Neural cell (in vitro differentiated cells): ENCODE measurements at regions not wholly inside any gene's neighbourhood (a gene's known extent, or its start where the extent isn't known, plus 50 kb on each side); places are given as distances from the start of the nearest gene placed in this dataset.

Experiments
- H2AFZ ChIP-seq: fragments of 200-600, 300-800 bp; sonication (generic), shearing (Covaris generic); 2 replicates; pipeline ENCODE4 v1.6.0; 2014; ENCODE audit warnings: low read depth, mild to moderate bottlenecking, antibody characterized with exemption, low read length, moderate library complexity
- H3F3A ChIP-seq: fragments of 200-600 bp; shearing (Covaris generic); 2 replicates; pipeline ENCODE4 v1.6.1; 2016; ENCODE audit warnings: mild to moderate bottlenecking, moderate library complexity, mixed read lengths, antibody characterized with exemption, low read length; ENCODE audit not compliant: insufficient read depth, poor library complexity, severe bottlenecking
- H3K27ac ChIP-seq: fragments of 200-600, 300-800 bp; sonication (generic), shearing (Covaris generic); 2 replicates; pipeline ENCODE4 v1.5.1; 2014; ENCODE audit warnings: mild to moderate bottlenecking, low read length, moderate library complexity
- H3K27me3 ChIP-seq: fragments of 300-800, 200-600 bp; sonication (generic), shearing (Covaris generic); 2 replicates; pipeline ENCODE4 v1.6.0; 2014; ENCODE audit warnings: mild to moderate bottlenecking, low read depth, low read length, moderate library complexity; ENCODE audit not compliant: insufficient read depth
- H3K36me3 ChIP-seq: fragments of 300-800, 200-600 bp; sonication (generic), shearing (Covaris generic); 2 replicates; pipeline ENCODE4 v1.5.1; 2014; ENCODE audit warnings: mild to moderate bottlenecking, antibody characterized with exemption, low read length, moderate library complexity; ENCODE audit not compliant: insufficient read depth
- H3K4me2 ChIP-seq: fragments of 300-800, 200-600 bp; sonication (generic), shearing (Covaris generic); 2 replicates; pipeline ENCODE4 v1.6.0; 2014; ENCODE audit warnings: mild to moderate bottlenecking, low read length
- H3K4me3 ChIP-seq: fragments of 300-800, 200-600 bp; sonication (generic), shearing (Covaris generic); 2 replicates; pipeline ENCODE4 v1.5.1; 2014; ENCODE audit warnings: mild to moderate bottlenecking, low read length, moderate library complexity
- H3K79me2 ChIP-seq: fragments of 200-600 bp; shearing (Covaris generic); replicated peaks from 2 replicates; pipeline ENCODE4 v1.6.0; 2014; ENCODE audit warnings: mild to moderate bottlenecking, low read length, moderate library complexity; ENCODE audit not compliant: insufficient read depth
- H3K9ac ChIP-seq: fragments of 300-800, 200-600 bp; sonication (generic), shearing (Covaris generic); 2 replicates; pipeline ENCODE4 v1.6.1; 2016; ENCODE audit warnings: mild to moderate bottlenecking, low read length, mixed read lengths
- H3K9me2 ChIP-seq: fragments of 200-600 bp; shearing (Covaris generic); 2 replicates; pipeline ENCODE4 v1.6.1; 2016; ENCODE audit warnings: mild to moderate bottlenecking, low read length, mixed read lengths; ENCODE audit not compliant: insufficient read depth
- H3K9me3 ChIP-seq: fragments of 200-600, 300-800 bp; sonication (generic), shearing (Covaris generic); 2 replicates; pipeline ENCODE4 v1.6.1; 2016; ENCODE audit warnings: mild to moderate bottlenecking, mixed run types, low read length, moderate library complexity, mixed read lengths
- H4K20me1 ChIP-seq: fragments of 200-600 bp; shearing (Covaris generic); 2 replicates; pipeline ENCODE4 v1.6.1; 2016; ENCODE audit warnings: mild to moderate bottlenecking, mixed run types; ENCODE audit not compliant: insufficient read depth
- CTCF ChIP-seq: fragments of 450-650 bp; IDR thresholded peaks from 2 replicates; pipeline ENCODE4 v1.5.1; 2014; ENCODE audit warnings: antibody characterized with exemption, mild to moderate bottlenecking, moderate library complexity; ENCODE audit not compliant: poor library complexity, severe bottlenecking
- EP300 ChIP-seq: fragments of 450-650 bp; conservative IDR thresholded peaks from 2 replicates; pipeline ENCODE4 v1.6.1; 2014; ENCODE audit warnings: antibody characterized with exemption, mild to moderate bottlenecking, moderate library complexity; ENCODE audit not compliant: poor library complexity, severe bottlenecking
- EZH2 ChIP-seq: fragments of 200-600, 300-800 bp; shearing (Covaris generic), sonication (generic); IDR thresholded peaks from 2 replicates; pipeline ENCODE4 v1.6.1; 2014; ENCODE audit warnings: antibody characterized with exemption, low read length, borderline replicate concordance, mild to moderate bottlenecking; ENCODE audit not compliant: insufficient read depth, poor library complexity, severe bottlenecking
- MXI1 ChIP-seq: fragments of 450-650 bp; conservative IDR thresholded peaks from 2 replicates; pipeline ENCODE4 v1.6.1; 2014; ENCODE audit warnings: antibody characterized with exemption, mild to moderate bottlenecking; ENCODE audit not compliant: poor library complexity, severe bottlenecking
- POLR2AphosphoS5 ChIP-seq: IDR thresholded peaks from 2 replicates; pipeline ENCODE4 v1.6.1; 2012
- RAD21 ChIP-seq: fragments of 450-650 bp; conservative IDR thresholded peaks from 2 replicates; pipeline ENCODE4 v1.6.1; 2014; ENCODE audit warnings: antibody characterized with exemption, mild to moderate bottlenecking, moderate library complexity
- REST ChIP-seq: IDR thresholded peaks from 2 replicates; pipeline ENCODE4 v1.6.1; 2012; ENCODE audit warnings: borderline replicate concordance
- SMC3 ChIP-seq: fragments of 450-650 bp; conservative IDR thresholded peaks from 2 replicates; pipeline ENCODE4 v1.6.1; 2014; ENCODE audit warnings: antibody characterized with exemption, mild to moderate bottlenecking, moderate library complexity; ENCODE audit not compliant: poor library complexity
- TAF1 ChIP-seq: IDR thresholded peaks from 2 replicates; pipeline ENCODE4 v1.6.1; 2012; ENCODE audit warnings: low read depth

- no peaks in the 10 kb centered on the region for H3K36me3 ChIP-seq
- no peaks in the 10 kb centered on the region for H3K9me2 ChIP-seq
- H2AFZ ChIP-seq = no peak overlapping the region
- H3K27me3 ChIP-seq = no peaks in the 10 kb centered on the region
- no peak overlapping the region for H3K4me3 ChIP-seq
- no peaks in the 10 kb centered on the region for H4K20me1 ChIP-seq
- H3F3A ChIP-seq = no peaks in the 10 kb centered on the region
- no peak overlapping the region for H3K9ac ChIP-seq
- no peaks in the 10 kb centered on the region for H3K9me3 ChIP-seq
- TF ChIP-seq SMC3 (no peak), EZH2 (no peak), TAF1 (no peak), CTCF (no peak), REST (no peak), RAD21 (no peak), MXI1 (no peak), EP300 (no peak), POLR2AphosphoS5 (no peak)
- no peaks in the 10 kb centered on the region for H3K79me2 ChIP-seq
- H3K4me2 ChIP-seq = no peak overlapping the region
- H3K27ac ChIP-seq = no peak overlapping the region
These were observed 338.3 kb downstream of the KDM5D start for GRCh38 chrY:19406246-19406645.

- Histone ChIP-seq H4K20me1 (no peaks in the 10 kb centered on the region), H3F3A (no peaks in the 10 kb centered on the region), H3K9ac (no peak overlapping the region), H3K36me3 (no peaks in the 10 kb centered on the region), H3K9me3 (no peaks in the 10 kb centered on the region), H3K4me3 (no peak overlapping the region), H2AFZ (no peak overlapping the region), H3K4me2 (no peak overlapping the region), H3K79me2 (no peaks in the 10 kb centered on the region), H3K27ac (no peak overlapping the region), H3K9me2 (no peaks in the 10 kb centered on the region), H3K27me3 (no peaks in the 10 kb centered on the region)
- no peak for TF ChIP-seq CTCF
- no peak for TF ChIP-seq EZH2
- no peak for TF ChIP-seq EP300
- TF ChIP-seq MXI1 = no peak
- no peak for TF ChIP-seq RAD21
- no peak for TF ChIP-seq REST
- no peak for TF ChIP-seq POLR2AphosphoS5
- TF ChIP-seq SMC3 = no peak
- TF ChIP-seq TAF1 = no peak
These were observed 338.9 kb downstream of the KDM5D start for GRCh38 chrY:19405598-19405997.
